Epithelial cell of esophagus (primary cell): ENCODE measurements at regions not wholly inside any gene's neighbourhood (a gene's known extent, or its start where the extent isn't known, plus 50 kb on each side); places are given as distances from the start of the nearest gene placed in this dataset.

ENCODE experiments used
- DNase-seq: peaks from one replicate; pipeline ENCODE4 v3.0.0; 2010; ENCODE audit warnings: low read depth
- H3K4me3 ChIP-seq: 2 replicates; pipeline ENCODE4 v1.5.1; 2011; ENCODE audit warnings: mild to moderate bottlenecking, low read length, control low read depth
- TF ChIP-seq, protein P1 (sequence below): IDR thresholded peaks from 2 replicates; pipeline ENCODE4 v1.5.1; 2011; ENCODE audit warnings: low read depth, mild to moderate bottlenecking, low read length, control low read depth, inconsistent platforms; ENCODE audit not compliant: insufficient read depth; ENCODE audit errors: missing control alignments

DNA sequence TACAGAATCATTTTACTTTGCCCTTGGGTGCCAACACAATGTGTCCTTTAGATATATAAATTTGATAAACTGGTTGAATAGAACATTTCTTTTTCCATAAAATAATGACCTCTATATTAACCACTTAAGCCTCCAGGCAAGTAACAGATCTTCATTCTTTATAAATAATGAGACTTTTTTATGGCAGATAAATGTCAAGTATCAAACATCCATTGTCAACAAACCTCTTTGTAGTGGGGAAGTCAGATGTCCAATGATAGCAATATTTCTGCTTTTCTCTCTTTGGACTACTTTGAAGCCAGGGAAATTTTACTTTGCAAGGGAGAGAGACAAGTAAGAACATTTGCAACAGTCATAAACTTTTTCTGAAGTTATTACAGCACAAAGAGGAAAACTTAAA, 841.2 kb downstream of the CDH8 start:
- TF ChIP-seq, protein P1, sequence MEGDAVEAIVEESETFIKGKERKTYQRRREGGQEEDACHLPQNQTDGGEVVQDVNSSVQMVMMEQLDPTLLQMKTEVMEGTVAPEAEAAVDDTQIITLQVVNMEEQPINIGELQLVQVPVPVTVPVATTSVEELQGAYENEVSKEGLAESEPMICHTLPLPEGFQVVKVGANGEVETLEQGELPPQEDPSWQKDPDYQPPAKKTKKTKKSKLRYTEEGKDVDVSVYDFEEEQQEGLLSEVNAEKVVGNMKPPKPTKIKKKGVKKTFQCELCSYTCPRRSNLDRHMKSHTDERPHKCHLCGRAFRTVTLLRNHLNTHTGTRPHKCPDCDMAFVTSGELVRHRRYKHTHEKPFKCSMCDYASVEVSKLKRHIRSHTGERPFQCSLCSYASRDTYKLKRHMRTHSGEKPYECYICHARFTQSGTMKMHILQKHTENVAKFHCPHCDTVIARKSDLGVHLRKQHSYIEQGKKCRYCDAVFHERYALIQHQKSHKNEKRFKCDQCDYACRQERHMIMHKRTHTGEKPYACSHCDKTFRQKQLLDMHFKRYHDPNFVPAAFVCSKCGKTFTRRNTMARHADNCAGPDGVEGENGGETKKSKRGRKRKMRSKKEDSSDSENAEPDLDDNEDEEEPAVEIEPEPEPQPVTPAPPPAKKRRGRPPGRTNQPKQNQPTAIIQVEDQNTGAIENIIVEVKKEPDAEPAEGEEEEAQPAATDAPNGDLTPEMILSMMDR: no peak
- DNase-seq: no peak
- H3K4me3 ChIP-seq: no peak overlapping the region

GRCh38 chr16:61194573-61194972, 841.7 kb downstream of the CDH8 start:
- no peak overlapping the region for H3K4me3 ChIP-seq
- TF ChIP-seq, protein P1: no peak

GRCh38 chr16:61182391-61182790, 853.8 kb downstream of the CDH8 start:
- TF ChIP-seq, protein P1: no peak
- H3K4me3 ChIP-seq: no peak overlapping the region
- DNase-seq: no peak

More at GRCh38 chr16:61194573-61194972, 841.7 kb downstream of the CDH8 start:
- DNase-seq: no peak

GRCh38 chr16:61181982-61182381, 854.3 kb downstream of the CDH8 start:
- no peak for DNase-seq
- TF ChIP-seq, protein P1: no peak
- no peak overlapping the region for H3K4me3 ChIP-seq

- no peak overlapping the region for H3K4me3 ChIP-seq
- no peak for DNase-seq
- TF ChIP-seq, protein P1: no peak
Observed at GRCh38 chr16:61179561-61179960, 856.7 kb downstream of the CDH8 start.

GRCh38 chr16:61165797-61166196, 870.4 kb downstream of the CDH8 start:
- no peak for DNase-seq
- H3K4me3 ChIP-seq: no peak overlapping the region

GRCh38 chr16:61150351-61150750, 885.9 kb downstream of the CDH8 start:
- TF ChIP-seq, protein P1: no peak
- DNase-seq: no peak
- H3K4me3 ChIP-seq: no peak overlapping the region

More at GRCh38 chr16:61165797-61166196, 870.4 kb downstream of the CDH8 start:
- TF ChIP-seq, protein P1: no peak
